Skeletal muscle cell (primary cell): ENCODE measurements at regions not wholly inside any gene's neighbourhood (a gene's known extent, or its start where the extent isn't known, plus 50 kb on each side); places are given as distances from the start of the nearest gene placed in this dataset.
"Not testable (repeated sequence)": the region's sequence is repeated elsewhere in the genome, so short reads cannot be mapped to it uniquely, and the experiment has no call there.

Experiments used
- DNase-seq: peaks from one replicate; pipeline ENCODE4 v3.0.0-alpha.2; 2010; ENCODE audit warnings: low read depth
- H3K4me3 ChIP-seq: 2 replicates; pipeline ENCODE4 v1.5.1; 2011; ENCODE audit warnings: low read depth, mild to moderate bottlenecking, control low read depth, low read length, moderate library complexity

GRCh38 chr3:152574461-152575079 is 260.4 kb upstream of the P2RY1 start:
- DNase-seq = no peak
- H3K4me3 ChIP-seq = no peak overlapping the region

GRCh38 chr3:152578769-152579168 is 256.2 kb upstream of the P2RY1 start:
- DNase-seq = no peak
- H3K4me3 ChIP-seq = no peak overlapping the region

- H3K4me3 ChIP-seq = no peak overlapping the region
- DNase-seq = no peak
Observed at GRCh38 chr3:152581951-152582350, 253.0 kb upstream of the P2RY1 start.

GRCh38 chr3:152583963-152584362 is 251.0 kb upstream of the P2RY1 start:
- no peak overlapping the region for H3K4me3 ChIP-seq
- DNase-seq = peak; percentile 52

- DNase-seq = no peak
- H3K4me3 ChIP-seq = no peak overlapping the region
Observed at GRCh38 chr3:152586974-152587373, 248.0 kb upstream of the P2RY1 start.

- no peak for DNase-seq
- no peak overlapping the region for H3K4me3 ChIP-seq
Observed at GRCh38 chr3:152587861-152588260, 247.1 kb upstream of the P2RY1 start.

GRCh38 chr3:152589644-152590043 is 245.3 kb upstream of the P2RY1 start:
- no peak overlapping the region for H3K4me3 ChIP-seq
- DNase-seq = no peak

GRCh38 chr3:152591515-152591914 is 243.4 kb upstream of the P2RY1 start:
- no peak overlapping the region for H3K4me3 ChIP-seq
- DNase-seq = no peak

- no peak for DNase-seq
Observed at GRCh38 chr3:152593242-152593641, 241.7 kb upstream of the P2RY1 start.

GRCh38 chr3:152595975-152596821 is 238.7 kb upstream of the P2RY1 start:
- DNase-seq = peak; percentile 90
- peak overlapping the region; percentile 16 for H3K4me3 ChIP-seq

More at GRCh38 chr3:152593242-152593641, 241.7 kb upstream of the P2RY1 start:
- H3K4me3 ChIP-seq = no peak overlapping the region

GRCh38 chr3:152596832-152597231 is 238.1 kb upstream of the P2RY1 start:
- H3K4me3 ChIP-seq, DNase-seq: not testable (repeated sequence)

GRCh38 chr3:152606146-152606545 is 228.8 kb upstream of the P2RY1 start:
- H3K4me3 ChIP-seq = no peak overlapping the region
- DNase-seq = no peak

- H3K4me3 ChIP-seq = no peak overlapping the region
- DNase-seq = no peak
Observed at GRCh38 chr3:152607179-152607578, 227.8 kb upstream of the P2RY1 start.

GRCh38 chr3:152608696-152609594 is 226.0 kb upstream of the P2RY1 start:
- no peak for DNase-seq
- H3K4me3 ChIP-seq = no peak overlapping the region

GRCh38 chr3:152609891-152610290 is 225.0 kb upstream of the P2RY1 start:
- no peak overlapping the region for H3K4me3 ChIP-seq

GRCh38 chr3:152610622-152611021 is 224.3 kb upstream of the P2RY1 start:
- no peak for DNase-seq
- no peak overlapping the region for H3K4me3 ChIP-seq

More at GRCh38 chr3:152609891-152610290, 225.0 kb upstream of the P2RY1 start:
- no peak for DNase-seq

- DNase-seq = no peak
- no peak overlapping the region for H3K4me3 ChIP-seq
Observed at GRCh38 chr3:152611905-152612304, 223.0 kb upstream of the P2RY1 start.

GRCh38 chr3:152613851-152614250 is 221.1 kb upstream of the P2RY1 start:
- H3K4me3 ChIP-seq = no peak overlapping the region
- DNase-seq = no peak

- DNase-seq = no peak
- no peak overlapping the region for H3K4me3 ChIP-seq
Observed at GRCh38 chr3:152615681-152616080, 219.2 kb upstream of the P2RY1 start.

GRCh38 chr3:152617609-152618008 is 217.3 kb upstream of the P2RY1 start:
- H3K4me3 ChIP-seq = no peak overlapping the region
- DNase-seq = no peak
